Endothelial cell of umbilical vein (primary cell): ENCODE measurements at regions not wholly inside any gene's neighbourhood (a gene's known extent, or its start where the extent isn't known, plus 50 kb on each side); places are given as distances from the start of the nearest gene placed in this dataset.

ENCODE experiments used
- BruUV-seq: library from RNA; stranded (reverse); fragments of 400-500 nt; replicated peaks from 2 replicates; lab custom pipeline; 2021; lab: Mats Ljungman, UMichigan
- CTCF ChIA-PET: fragments of 300-600, 350-600 bp; sonication (Branson Sonifier 250); formaldehyde crosslinking; loops from one replicate; lab custom pipeline; 2021; ENCODE audit warnings: antibody characterized with exemption, inconsistent platforms; lab: Charles Lee
- POLR2A ChIA-PET: fragments of 300-600, 350-600 bp; sonication (Branson Sonifier 250); formaldehyde crosslinking; loops from one replicate; lab custom pipeline; 2021; ENCODE audit warnings: antibody characterized with exemption, inconsistent platforms; lab: Charles Lee
- DNase-seq: peaks from one replicate; pipeline ENCODE4 v3.0.0-alpha.2; 2011; ENCODE audit warnings: low read depth, low spot score
- FAIRE-seq: peaks from 2 replicates; lab custom pipeline; 2011; peaks lifted over from hg19 to GRCh38; lab: Jason Lieb, UNC
- H2AFZ ChIP-seq: 2 replicates; pipeline ENCODE4 v1.6.0; 2012; ENCODE audit warnings: low read depth, low read length, control low read depth, inconsistent platforms
- H3K27ac ChIP-seq: 2 replicates; pipeline ENCODE4 v1.5.1; 2011; ENCODE audit warnings: low read depth, mild to moderate bottlenecking, control low read depth, low read length, moderate library complexity; ENCODE audit not compliant: insufficient read depth
- H3K27me3 ChIP-seq, 2 experiments: 2 replicates each; pipeline versions ENCODE4 v1.6.0 to v1.6.1; 2011; ENCODE audit warnings: low read length in 2 of 2, mixed read lengths in 1 of 2; ENCODE audit not compliant: control insufficient read depth in 2 of 2, insufficient read depth in 2 of 2
- H3K36me3 ChIP-seq, 2 experiments: 2 replicates in 1 of 2; 3 replicates in 1 of 2; pipeline ENCODE4 v1.5.1; 2011; ENCODE audit warnings: low read length in 2 of 2, mild to moderate bottlenecking in 1 of 2, moderate library complexity in 1 of 2; ENCODE audit not compliant: control insufficient read depth in 2 of 2, insufficient read depth in 2 of 2; ENCODE audit errors: extremely low read depth in 1 of 2
- H3K4me1 ChIP-seq: 3 replicates; pipeline ENCODE4 v1.5.1; 2011; ENCODE audit warnings: mild to moderate bottlenecking, low read length; ENCODE audit not compliant: control insufficient read depth, insufficient read depth; ENCODE audit errors: extremely low read depth
- H3K4me2 ChIP-seq: 2 replicates; pipeline ENCODE4 v1.6.1; 2011; ENCODE audit warnings: low read length, control low read depth, mixed read lengths; ENCODE audit not compliant: insufficient read depth
- H3K4me3 ChIP-seq, 3 experiments: fragments of 200-600 bp in 1 of 3; sonication (generic), shearing (Covaris generic) in 1 of 3; replicated peaks in 1 of 3; 2 replicates each; pipeline ENCODE4 v1.5.1; 2011 to 2016; ENCODE audit warnings: control low read depth in 3 of 3, low read length in 3 of 3, mild to moderate bottlenecking in 2 of 3, inconsistent platforms in 1 of 3, low read depth in 1 of 3, moderate library complexity in 1 of 3; ENCODE audit not compliant: insufficient read depth in 1 of 3
- H3K79me2 ChIP-seq: 2 replicates; pipeline ENCODE4 v1.6.0; 2012; ENCODE audit warnings: low read length, inconsistent platforms; ENCODE audit not compliant: control insufficient read depth, insufficient read depth
- H3K9ac ChIP-seq: replicated peaks from 2 replicates; pipeline ENCODE3; 2011; ENCODE audit warnings: low read length, control low read depth; ENCODE audit not compliant: insufficient read depth; ENCODE audit errors: extremely low read depth
- H3K9me1 ChIP-seq: replicated peaks from 3 replicates; pipeline ENCODE4 v1.6.0; 2011; ENCODE audit warnings: mild to moderate bottlenecking, low read length; ENCODE audit not compliant: control insufficient read depth, insufficient read depth; ENCODE audit errors: extremely low read depth
- H3K9me3 ChIP-seq: replicated peaks from 2 replicates; pipeline ENCODE4 v1.5.1; 2012; ENCODE audit warnings: low read length, inconsistent platforms; ENCODE audit not compliant: control insufficient read depth, insufficient read depth
- H4K20me1 ChIP-seq: replicated peaks from 2 replicates; pipeline ENCODE3; 2011; ENCODE audit warnings: mild to moderate bottlenecking, low read length; ENCODE audit not compliant: control insufficient read depth, insufficient read depth; ENCODE audit errors: extremely low read depth
- CTCF ChIP-seq, 2 donors: IDR thresholded peaks; 1 replicate in 1 of 2; 2 replicates in 1 of 2; pipeline ENCODE4 v1.5.1; 2011; ENCODE audit warnings: low read length in 2 of 2, mild to moderate bottlenecking in 2 of 2, moderate library complexity in 2 of 2, control low read depth in 1 of 2, inconsistent platforms in 1 of 2, low read depth in 1 of 2; ENCODE audit not compliant: insufficient read depth in 1 of 2; ENCODE audit errors: extremely low read depth in 1 of 2
- EZH2 ChIP-seq: IDR thresholded peaks from 2 replicates; pipeline ENCODE4 v1.6.1; 2012; ENCODE audit warnings: borderline replicate concordance, low read depth, mild to moderate bottlenecking, moderate library complexity, low read length, inconsistent platforms; ENCODE audit not compliant: severe bottlenecking
- FOS ChIP-seq: IDR thresholded peaks from 2 replicates; pipeline ENCODE4 v1.6.1; 2011; ENCODE audit warnings: mild to moderate bottlenecking, low read length, moderate library complexity, borderline replicate concordance; ENCODE audit not compliant: insufficient read depth
- GATA2 ChIP-seq: IDR thresholded peaks from 2 replicates; pipeline ENCODE4 v1.7.0; 2011; ENCODE audit warnings: low read depth, mild to moderate bottlenecking, moderate library complexity, mixed read lengths, low read length; ENCODE audit not compliant: insufficient read length, insufficient read depth
- JUN ChIP-seq: IDR thresholded peaks from 2 replicates; pipeline ENCODE4 v1.6.1; 2011; ENCODE audit warnings: borderline replicate concordance, low read depth; ENCODE audit not compliant: insufficient read length, insufficient read depth
- MAX ChIP-seq: IDR thresholded peaks from 2 replicates; pipeline ENCODE4 v1.6.1; 2011; ENCODE audit not compliant: insufficient read depth, insufficient read length
- MYC ChIP-seq: IDR thresholded peaks from one replicate; pipeline ENCODE4 v1.6.1; 2011; ENCODE audit warnings: mild to moderate bottlenecking, low read depth, low read length
- POLR2A ChIP-seq: IDR thresholded peaks from 2 replicates; pipeline ENCODE4 v1.6.1; 2012; ENCODE audit warnings: low read depth, mild to moderate bottlenecking, control low read depth, low read length
- POLR2AphosphoS5 ChIP-seq: IDR thresholded peaks from 2 replicates; pipeline ENCODE4 v1.6.1; 2012; ENCODE audit warnings: low read depth, mild to moderate bottlenecking, control low read depth, low read length, moderate library complexity; ENCODE audit not compliant: insufficient read depth
- dilution Hi-C: fragments of 300-500 bp; cut with MboI; formaldehyde crosslinking; loops from one replicate; pipeline ENCODE4 v1.15.0; 2019; ENCODE audit warnings: low sequenced_read_pairs; ENCODE audit not compliant: extremely low pct_ligation_motif_present
- intact Hi-C: fragments of 100-400 bp; cut with micrococcal nuclease; formaldehyde crosslinking; loops from one replicate; pipeline ENCODE4 v1.10.0; 2022

- BruUV-seq: no TSS peak
- no peaks in the 10 kb centered on the region for H3K36me3 ChIP-seq
- no peaks in the 10 kb centered on the region for H4K20me1 ChIP-seq
- no peaks in the 10 kb centered on the region for H3K27me3 ChIP-seq
- H3K9me1 ChIP-seq: no peaks in the 10 kb centered on the region
- H3K9ac ChIP-seq: no peak overlapping the region
- no peak for DNase-seq
- dilution Hi-C loops: no loop called here
- no peak overlapping the region for H3K4me2 ChIP-seq
- ChIA-PET CTCF (no interaction called here), POLR2A (no interaction called here)
- H3K4me3 ChIP-seq: no peak overlapping the region
- no peaks in the 10 kb centered on the region for H3K4me1 ChIP-seq
- no peak for FAIRE-seq
- TF ChIP-seq MAX (no peak), POLR2A (no peak), EZH2 (no peak), FOS (no peak), CTCF (IDR thresholded peaks at IDR 0.05; ENCODE audit: extremely low read depth in 1 of 2, insufficient read depth in 1 of 2, low read depth in 1 of 2, low read length in 2 of 2) (no peak), MYC (no peak), GATA2 (no peak), JUN (no peak), POLR2AphosphoS5 (no peak)
- no peak overlapping the region for H2AFZ ChIP-seq
- H3K79me2 ChIP-seq: no peaks in the 10 kb centered on the region
- H3K27ac ChIP-seq: no peak overlapping the region
- intact Hi-C loops: no loop called here
- no peaks in the 10 kb centered on the region for H3K9me3 ChIP-seq
These were observed 363.7 kb downstream of the CHSY3 start for GRCh38 chr5:130267926-130268325.
